ENCODE measurements at regions not wholly inside any gene's neighbourhood (a gene's known extent, or its start where the extent isn't known, plus 50 kb on each side); places are given as distances from the start of the nearest gene placed in this dataset.
A peak's percentile ranks its signal among the peaks of the same experiment; 100 is the strongest.

- FAIRE-seq, result no peak
- H3K36me3 ChIP-seq (ENCODE audit: control insufficient read depth in 2 of 3, insufficient read depth in 3 of 3, low read length in 3 of 3), result no peaks in the 10 kb centered on the region
- no peak for TF ChIP-seq CTCF (IDR thresholded peaks at IDR 0.05; ENCODE audit: borderline replicate concordance, extremely low read depth, insufficient read depth)
These were observed 202.4 kb downstream of the IDS start for GRCh38 chrX:149302705-149303104.

GRCh38 chrX:149298111-149298510 lies 207.0 kb downstream of the IDS start:
- Histone ChIP-seq H3K4me1 (ENCODE audit: control insufficient read depth in 2 of 3, insufficient read depth in 2 of 3, low read depth in 1 of 3, low read length in 3 of 3) (no peaks in the 10 kb centered on the region), H3K9me3 (ENCODE audit: control insufficient read depth in 2 of 3, insufficient read depth in 1 of 3, low read length in 3 of 3) (no peaks in the 10 kb centered on the region), H3K9ac (ENCODE audit: low read length in 3 of 3) (no peak overlapping the region), H3K27me3 (ENCODE audit: control insufficient read depth, insufficient read depth, low read length) (no peaks in the 10 kb centered on the region), H3K4me3 (ENCODE audit: low read length in 3 of 3) (no peak overlapping the region), H3K27ac (ENCODE audit: low read depth in 2 of 2, low read length in 2 of 2) (no peak overlapping the region), H3K36me3 (ENCODE audit: control insufficient read depth in 2 of 3, insufficient read depth in 3 of 3, low read length in 3 of 3) (no peaks in the 10 kb centered on the region)
- DNase-seq (no peak), FAIRE-seq (no peak)
- no peak for TF ChIP-seq CTCF (IDR thresholded peaks at IDR 0.05; ENCODE audit: borderline replicate concordance, extremely low read depth, insufficient read depth)
- intact Hi-C loops (cut with DNase I), result no loop called here

More at GRCh38 chrX:149302705-149303104, 202.4 kb downstream of the IDS start:
- Histone ChIP-seq H3K4me3 (ENCODE audit: low read length in 3 of 3) (no peak overlapping the region), H3K4me1 (ENCODE audit: control insufficient read depth in 2 of 3, insufficient read depth in 2 of 3, low read depth in 1 of 3, low read length in 3 of 3) (no peaks in the 10 kb centered on the region), H3K9me3 (ENCODE audit: control insufficient read depth in 2 of 3, insufficient read depth in 1 of 3, low read length in 3 of 3) (no peaks in the 10 kb centered on the region), H3K27me3 (ENCODE audit: control insufficient read depth, insufficient read depth, low read length) (no peaks in the 10 kb centered on the region), H3K9ac (ENCODE audit: low read length in 3 of 3) (no peak overlapping the region), H3K27ac (ENCODE audit: low read depth in 2 of 2, low read length in 2 of 2) (no peak overlapping the region)
- no peak for DNase-seq
- intact Hi-C loops (cut with DNase I), result no loop called here

GRCh38 chrX:149296092-149296491 lies 209.0 kb downstream of the IDS start:
- H3K36me3 ChIP-seq (ENCODE audit: control insufficient read depth in 2 of 3, insufficient read depth in 3 of 3, low read length in 3 of 3), result no peaks in the 10 kb centered on the region
- H3K9ac ChIP-seq (ENCODE audit: low read length in 3 of 3), result no peak overlapping the region
- intact Hi-C loops (cut with DNase I), result no loop called here
- H3K27ac ChIP-seq (ENCODE audit: low read depth in 2 of 2, low read length in 2 of 2), result no peak overlapping the region
- FAIRE-seq (no peak), DNase-seq (no peak)
- H3K4me1 ChIP-seq (ENCODE audit: control insufficient read depth in 2 of 3, insufficient read depth in 2 of 3, low read depth in 1 of 3, low read length in 3 of 3), result no peaks in the 10 kb centered on the region
- TF ChIP-seq CTCF (IDR thresholded peaks at IDR 0.05; ENCODE audit: borderline replicate concordance, extremely low read depth, insufficient read depth), result no peak
- H3K4me3 ChIP-seq (ENCODE audit: low read length in 3 of 3), result no peak overlapping the region
- no peaks in the 10 kb centered on the region for H3K27me3 ChIP-seq (ENCODE audit: control insufficient read depth, insufficient read depth, low read length)
- H3K9me3 ChIP-seq (ENCODE audit: control insufficient read depth in 2 of 3, insufficient read depth in 1 of 3, low read length in 3 of 3), result no peaks in the 10 kb centered on the region

- intact Hi-C loops (cut with DNase I), result no loop called here
- FAIRE-seq (peak; percentile 96), DNase-seq (peak in 4 of 5 donors; percentile 41 to 71 (median 55))
- Histone ChIP-seq H3K4me1 (ENCODE audit: control insufficient read depth in 2 of 3, insufficient read depth in 2 of 3, low read depth in 1 of 3, low read length in 3 of 3) (no peaks in the 10 kb centered on the region), H3K9ac (ENCODE audit: low read length in 3 of 3) (no peak overlapping the region), H3K27ac (ENCODE audit: low read depth in 2 of 2, low read length in 2 of 2) (no peak overlapping the region), H3K27me3 (ENCODE audit: control insufficient read depth, insufficient read depth, low read length) (peaks cover 2% of the 10 kb centered on the region), H3K4me3 (ENCODE audit: low read length in 3 of 3) (no peak overlapping the region), H3K36me3 (ENCODE audit: control insufficient read depth in 2 of 3, insufficient read depth in 3 of 3, low read length in 3 of 3) (no peaks in the 10 kb centered on the region), H3K9me3 (ENCODE audit: control insufficient read depth in 2 of 3, insufficient read depth in 1 of 3, low read length in 3 of 3) (no peaks in the 10 kb centered on the region)
- TF ChIP-seq CTCF (IDR thresholded peaks at IDR 0.05; ENCODE audit: borderline replicate concordance, extremely low read depth, insufficient read depth), result peak; percentile 49
These were observed 218.2 kb downstream of the IDS start for GRCh38 chrX:149286940-149287349.
